HG02642 (cell line): ENCODE measurements at regions not wholly inside any gene's neighbourhood (a gene's known extent, or its start where the extent isn't known, plus 50 kb on each side); places are given as distances from the start of the nearest gene placed in this dataset.
"Not testable (repeated sequence)": the region's sequence is repeated elsewhere in the genome, so short reads cannot be mapped to it uniquely, and the experiment has no call there.

Source experiments
- ATAC-seq: cut with Tn5 transposase; IDR thresholded peaks from one replicate; pipeline ENCODE4 v1.9.1; 2021; ENCODE audit warnings: mild to moderate bottlenecking; ENCODE audit not compliant: unreplicated experiment, poor library complexity

GRCh38 chr14:55881577-55882241, 236.5 kb upstream of the PELI2 start:
- no peak for ATAC-seq

DNA sequence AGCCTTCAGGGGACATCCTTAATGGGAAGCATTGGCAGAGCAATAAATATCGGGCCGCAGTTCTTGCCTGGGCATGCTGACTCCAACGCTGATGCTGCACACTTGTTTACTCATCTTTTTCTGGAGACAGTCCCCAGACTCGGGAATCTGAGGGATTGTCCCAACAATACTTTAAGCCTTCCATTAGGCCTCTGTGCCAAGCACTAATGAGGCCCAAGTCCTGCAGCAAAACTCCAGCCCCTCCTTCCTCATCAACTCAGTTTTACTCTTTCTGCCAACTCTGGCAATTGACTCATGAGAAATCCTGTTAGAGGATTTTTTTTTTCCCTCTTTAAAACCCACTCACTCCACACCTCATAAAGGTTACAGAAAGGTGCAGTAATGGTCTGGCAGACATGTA, 233.4 kb upstream of the PELI2 start:
- no peak for ATAC-seq

- no peak for ATAC-seq
These were observed 229.1 kb upstream of the PELI2 start for GRCh38 chr14:55889124-55889523.

GRCh38 chr14:55891692-55892091, 226.5 kb upstream of the PELI2 start:
- no peak for ATAC-seq

- no peak for ATAC-seq
These were observed 225.3 kb upstream of the PELI2 start for GRCh38 chr14:55892906-55893305.

DNA sequence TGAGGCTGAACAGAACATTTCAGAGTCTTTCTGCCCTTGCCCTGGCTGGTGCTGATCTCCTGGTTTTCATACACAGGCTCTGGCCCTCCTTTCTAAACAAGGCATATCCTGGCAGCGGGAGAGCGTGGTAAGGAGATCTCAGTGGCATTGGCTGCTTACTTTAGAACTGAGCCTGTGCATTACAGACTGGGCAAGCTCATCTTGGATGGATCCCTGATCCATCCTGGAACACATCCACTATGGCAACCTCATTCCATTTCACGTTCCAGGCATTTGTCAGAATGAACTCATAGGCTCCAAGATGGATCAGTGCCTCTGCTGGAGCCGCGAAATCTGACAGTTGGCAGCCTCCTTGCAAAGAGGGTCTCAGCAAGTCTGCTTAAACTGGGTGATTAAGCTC, 224.5 kb upstream of the PELI2 start:
- no peak for ATAC-seq

DNA sequence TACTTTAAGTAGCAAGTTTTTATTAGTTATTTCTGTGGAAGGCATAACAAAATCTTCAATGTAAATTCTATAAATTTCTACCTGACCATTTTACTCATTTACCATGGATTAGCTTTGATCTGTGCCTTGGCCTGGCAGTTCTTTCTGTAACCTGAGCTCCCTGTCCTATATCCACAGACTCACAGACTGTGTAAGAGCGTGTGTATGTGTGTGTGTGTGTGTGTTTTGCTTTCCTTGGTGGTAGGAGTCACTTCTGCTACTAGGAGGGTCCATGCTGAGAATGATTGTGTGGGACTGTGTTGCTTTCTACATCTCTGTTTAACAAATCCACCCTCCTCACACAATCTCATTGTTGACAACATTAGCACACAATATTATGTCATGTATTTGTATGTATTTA, 221.2 kb upstream of the PELI2 start:
- ATAC-seq: no peak

GRCh38 chr14:55898938-55899337, 219.3 kb upstream of the PELI2 start:
- no peak for ATAC-seq

GRCh38 chr14:55899531-55899930, 218.7 kb upstream of the PELI2 start:
- ATAC-seq: no peak

GRCh38 chr14:55900749-55901148, 217.5 kb upstream of the PELI2 start:
- ATAC-seq: no peak

- no peak for ATAC-seq
These were observed 216.9 kb upstream of the PELI2 start for GRCh38 chr14:55901291-55901690.

GRCh38 chr14:55902241-55902640, 216.0 kb upstream of the PELI2 start:
- no peak for ATAC-seq

- ATAC-seq: no peak
These were observed 214.1 kb upstream of the PELI2 start for GRCh38 chr14:55904086-55904485.

- ATAC-seq: no peak
These were observed 210.1 kb upstream of the PELI2 start for GRCh38 chr14:55908106-55908505.

DNA sequence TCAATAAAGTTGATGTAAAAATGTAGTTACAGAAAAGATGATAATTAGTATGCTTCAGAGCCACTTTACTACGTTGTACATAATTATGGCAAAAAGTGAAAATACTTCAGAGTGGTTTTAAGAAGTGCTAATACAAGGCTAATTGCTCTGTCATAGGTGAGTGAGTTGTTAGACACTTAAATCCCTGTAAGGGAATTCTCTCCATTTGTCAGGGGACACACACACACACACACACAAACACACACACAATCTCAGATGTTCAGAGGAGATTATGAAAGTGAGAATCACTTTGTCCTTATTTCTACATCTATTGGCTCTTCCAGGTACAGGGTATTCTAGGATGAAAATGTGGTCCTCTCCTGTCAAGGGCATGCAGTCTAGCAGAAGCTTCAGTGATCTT, 208.3 kb upstream of the PELI2 start:
- no peak for ATAC-seq

- no peak for ATAC-seq
These were observed 207.5 kb upstream of the PELI2 start for GRCh38 chr14:55910601-55911243.

GRCh38 chr14:55911776-55912175, 206.4 kb upstream of the PELI2 start:
- ATAC-seq: no peak

DNA sequence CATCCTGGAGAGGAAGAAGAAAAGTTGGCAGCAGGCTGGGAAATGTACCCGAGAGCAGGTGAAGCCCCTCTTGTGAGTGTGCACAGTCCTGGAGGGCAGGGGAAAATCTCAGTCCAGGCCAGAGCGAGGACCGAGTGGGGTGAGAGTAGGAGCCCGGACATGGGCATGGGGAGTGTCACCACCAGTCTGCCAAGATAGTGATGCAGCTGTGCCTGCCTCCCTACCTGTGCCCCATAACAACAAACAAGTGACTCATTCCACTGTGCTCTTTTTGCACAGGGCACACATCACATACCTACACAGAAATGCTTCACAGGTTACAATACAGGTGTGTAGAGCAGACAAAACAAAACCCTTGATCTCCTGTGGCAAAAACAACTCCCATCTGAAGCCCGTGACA, 205.9 kb upstream of the PELI2 start:
- ATAC-seq: no peak

- ATAC-seq: no peak
These were observed 204.7 kb upstream of the PELI2 start for GRCh38 chr14:55913324-55914025.

DNA sequence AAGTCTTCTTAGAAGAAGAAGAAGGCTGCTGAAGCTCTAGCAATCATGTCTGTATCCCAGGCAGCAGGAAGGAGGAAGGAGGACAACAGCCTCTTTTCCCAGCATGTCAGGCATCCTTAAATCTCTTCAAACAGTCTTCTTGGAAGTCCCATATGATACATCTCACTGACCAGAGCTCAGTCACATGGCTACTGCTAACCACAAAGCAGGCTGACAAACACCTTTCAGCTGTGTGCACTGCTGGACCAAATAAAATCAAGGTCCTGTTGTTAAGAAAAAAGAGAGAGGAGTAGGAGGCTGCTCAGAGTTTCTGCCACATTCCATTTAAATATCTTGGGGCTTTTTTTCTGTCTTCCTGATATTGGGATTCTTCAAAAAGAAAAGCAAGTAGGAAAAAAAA, 203.4 kb upstream of the PELI2 start:
- ATAC-seq: no peak

DNA sequence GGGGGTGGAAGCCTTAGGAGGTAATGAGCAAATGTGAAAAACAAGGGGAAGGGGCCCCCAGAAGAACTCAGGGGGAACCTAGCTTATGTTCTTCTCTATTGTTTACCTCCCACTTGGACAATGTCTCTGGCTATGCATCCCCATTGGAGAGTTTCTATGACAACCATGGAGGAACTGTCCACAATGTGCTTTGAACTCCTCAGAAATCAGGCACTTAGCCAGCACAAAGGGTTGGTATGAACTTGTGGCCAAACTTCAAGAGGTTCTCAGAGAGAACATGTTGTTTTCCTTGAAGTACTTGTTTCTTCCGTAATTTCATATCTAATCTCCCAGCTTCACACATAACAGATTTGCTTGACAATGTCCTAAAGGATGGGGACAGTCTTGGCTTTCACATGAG, 202.8 kb upstream of the PELI2 start:
- ATAC-seq: no peak

GRCh38 chr14:55919800-55920199, 198.4 kb upstream of the PELI2 start:
- ATAC-seq: not testable (repeated sequence)
